Thyroid gland (tissue), 4 donors: ENCODE measurements at regions not wholly inside any gene's neighbourhood (a gene's known extent, or its start where the extent isn't known, plus 50 kb on each side); places are given as distances from the start of the nearest gene placed in this dataset.

ENCODE experiments used
- DNase-seq, 2 donors: peaks; one replicate each; pipeline ENCODE4 v3.0.0-alpha.2; 2019
- H3K27ac ChIP-seq, 3 donors: fragments of 200-600 bp; sonication (generic); 1 replicate in 2 of 3; 2 replicates in 1 of 3; pipeline ENCODE4 v1.5.1; 2016 to 2019; ENCODE audit warnings: mild to moderate bottlenecking in 1 of 3, moderate library complexity in 1 of 3
- H3K27me3 ChIP-seq: fragments of 200-600 bp; sonication (generic); one replicate; pipeline ENCODE4 v1.5.1; 2019
- H3K36me3 ChIP-seq, 2 donors: fragments of 200-600 bp; sonication (generic); one replicate each; pipeline ENCODE4 v1.5.1; 2016 to 2019
- H3K4me1 ChIP-seq, 2 donors: fragments of 200-600 bp; sonication (generic); one replicate each; pipeline ENCODE4 v1.5.1; 2017 to 2019
- H3K4me3 ChIP-seq, 3 donors: fragments of 200-600 bp; sonication (generic); replicated peaks in 1 of 3; 1 replicate in 2 of 3; 2 replicates in 1 of 3; pipeline ENCODE4 v1.5.1; 2016; ENCODE audit warnings: mild to moderate bottlenecking in 1 of 3
- H3K9me3 ChIP-seq: fragments of 200-600 bp; sonication (generic); one replicate; pipeline ENCODE4 v1.5.1; 2017
- POLR2A ChIP-seq, 2 donors: fragments of 450-650 bp; IDR thresholded peaks; one replicate each; pipeline ENCODE4 v1.6.1; 2017; ENCODE audit warnings: antibody characterized with exemption in 2 of 2, mild to moderate bottlenecking in 2 of 2, moderate library complexity in 1 of 2
- WGBS, 2 donors: methylation state at CpG; one replicate each; pipeline ENCODE4 v1.1.5; 2017; 5-methylcytosine and 5-hydroxymethylcytosine counted together
- intact Hi-C: fragments of 100-400 bp; cut with DNase I; formaldehyde crosslinking; loops from one replicate; pipeline ENCODE4 v1.15.1; 2023
- TF ChIP-seq, protein P1 (sequence below), 6 experiments: fragments of 200-600 bp in 3 of 6; fragments of 450-650 bp in 3 of 6; sonication (generic) in 3 of 6; IDR thresholded peaks; one replicate each; pipeline ENCODE4 v1.5.1; 2016 to 2019; ENCODE audit warnings: antibody characterized with exemption in 6 of 6, mild to moderate bottlenecking in 2 of 6, inconsistent platforms in 1 of 6, moderate library complexity in 1 of 6

- TF ChIP-seq, protein P1, sequence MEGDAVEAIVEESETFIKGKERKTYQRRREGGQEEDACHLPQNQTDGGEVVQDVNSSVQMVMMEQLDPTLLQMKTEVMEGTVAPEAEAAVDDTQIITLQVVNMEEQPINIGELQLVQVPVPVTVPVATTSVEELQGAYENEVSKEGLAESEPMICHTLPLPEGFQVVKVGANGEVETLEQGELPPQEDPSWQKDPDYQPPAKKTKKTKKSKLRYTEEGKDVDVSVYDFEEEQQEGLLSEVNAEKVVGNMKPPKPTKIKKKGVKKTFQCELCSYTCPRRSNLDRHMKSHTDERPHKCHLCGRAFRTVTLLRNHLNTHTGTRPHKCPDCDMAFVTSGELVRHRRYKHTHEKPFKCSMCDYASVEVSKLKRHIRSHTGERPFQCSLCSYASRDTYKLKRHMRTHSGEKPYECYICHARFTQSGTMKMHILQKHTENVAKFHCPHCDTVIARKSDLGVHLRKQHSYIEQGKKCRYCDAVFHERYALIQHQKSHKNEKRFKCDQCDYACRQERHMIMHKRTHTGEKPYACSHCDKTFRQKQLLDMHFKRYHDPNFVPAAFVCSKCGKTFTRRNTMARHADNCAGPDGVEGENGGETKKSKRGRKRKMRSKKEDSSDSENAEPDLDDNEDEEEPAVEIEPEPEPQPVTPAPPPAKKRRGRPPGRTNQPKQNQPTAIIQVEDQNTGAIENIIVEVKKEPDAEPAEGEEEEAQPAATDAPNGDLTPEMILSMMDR (IDR thresholded peaks at IDR 0.05): no peak
- no peak for TF ChIP-seq POLR2A (IDR thresholded peaks at IDR 0.05)
- Histone ChIP-seq H3K4me3 (no peak overlapping the region), H3K36me3 (no peaks in the 10 kb centered on the region), H3K27ac (no peak overlapping the region), H3K27me3 (no peaks in the 10 kb centered on the region), H3K9me3 (no peaks in the 10 kb centered on the region), H3K4me1 (no peaks in the 10 kb centered on the region)
- no peak for DNase-seq
- intact Hi-C loops: no loop called here
- WGBS, 2 donors: 39 to 40% methylated on average over 2 of the region's 2 CpGs
Observed at GRCh38 chr4:138519436-138519835, 277.3 kb upstream of the SLC7A11 start.

DNA sequence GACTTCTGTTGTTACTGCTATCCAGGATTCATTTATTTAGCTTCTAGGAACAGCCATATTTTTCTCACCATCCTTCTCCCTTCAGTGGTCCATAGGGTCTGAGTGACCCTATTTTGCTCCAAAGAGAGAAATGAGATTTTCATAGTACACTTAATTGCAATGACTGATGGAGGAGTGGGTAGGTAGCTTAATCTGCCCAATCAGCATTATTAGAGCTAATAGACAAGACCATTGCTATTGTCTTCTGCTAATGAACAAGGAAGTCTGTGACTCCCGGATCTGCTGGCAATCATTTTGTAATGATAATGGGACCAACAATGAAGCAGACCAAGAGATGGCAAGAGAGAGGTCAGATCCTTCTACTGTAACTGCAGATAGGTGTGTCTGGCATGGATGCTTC is 271.4 kb upstream of the SLC7A11 start:
- Histone ChIP-seq H3K27me3 (no peaks in the 10 kb centered on the region), H3K4me3 (no peak overlapping the region), H3K36me3 (no peaks in the 10 kb centered on the region), H3K27ac (no peak overlapping the region), H3K4me1 (no peaks in the 10 kb centered on the region), H3K9me3 (no peaks in the 10 kb centered on the region)
- no peak for DNase-seq
- intact Hi-C loops: no loop called here
- WGBS, 2 donors: 71 to 100% methylated on average over 1 of the region's 1 CpG
- TF ChIP-seq POLR2A (IDR thresholded peaks at IDR 0.05): no peak
- TF ChIP-seq, protein P1 (IDR thresholded peaks at IDR 0.05): no peak

- TF ChIP-seq, protein P1 (IDR thresholded peaks at IDR 0.05): no peak
- no peak for TF ChIP-seq POLR2A (IDR thresholded peaks at IDR 0.05)
- no peaks in the 10 kb centered on the region for H3K27me3 ChIP-seq
- intact Hi-C loops: no loop called here
- H3K36me3 ChIP-seq: no peaks in the 10 kb centered on the region
- H3K4me3 ChIP-seq: no peak overlapping the region
- no peak for DNase-seq
- no peak overlapping the region for H3K27ac ChIP-seq
- no peaks in the 10 kb centered on the region for H3K9me3 ChIP-seq
- H3K4me1 ChIP-seq: no peaks in the 10 kb centered on the region
Observed at GRCh38 chr4:138512756-138513155, 270.6 kb upstream of the SLC7A11 start.

DNA sequence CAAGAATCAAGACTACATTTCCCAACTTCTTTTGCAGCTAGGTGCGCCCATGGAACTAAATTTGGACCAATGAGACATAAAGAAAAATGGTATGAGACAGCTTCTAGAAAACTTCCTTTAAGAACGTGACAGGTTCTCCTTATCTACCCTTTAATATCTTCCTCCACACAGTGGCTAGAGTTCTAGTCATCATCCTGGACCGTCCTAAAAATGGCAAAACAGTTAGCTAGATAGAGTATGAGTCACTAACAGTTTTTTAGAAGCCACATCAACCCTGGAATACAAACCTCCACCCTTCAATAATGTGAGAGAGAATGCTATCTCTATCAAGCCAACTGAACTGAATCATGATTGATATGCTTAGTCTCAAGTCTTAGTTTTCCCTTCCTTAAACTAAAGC is 267.9 kb upstream of the SLC7A11 start:
- no peak for TF ChIP-seq POLR2A (IDR thresholded peaks at IDR 0.05)
- TF ChIP-seq, protein P1 (IDR thresholded peaks at IDR 0.05): no peak
- intact Hi-C loops: no loop called here
- no peaks in the 10 kb centered on the region for H3K4me1 ChIP-seq
- no peaks in the 10 kb centered on the region for H3K36me3 ChIP-seq
- H3K27me3 ChIP-seq: no peaks in the 10 kb centered on the region
- DNase-seq: no peak
- no peak overlapping the region for H3K27ac ChIP-seq
- no peak overlapping the region for H3K4me3 ChIP-seq
- WGBS, 2 donors: 64 to 73% methylated on average over 3 of the region's 3 CpGs
- H3K9me3 ChIP-seq: no peaks in the 10 kb centered on the region

DNA sequence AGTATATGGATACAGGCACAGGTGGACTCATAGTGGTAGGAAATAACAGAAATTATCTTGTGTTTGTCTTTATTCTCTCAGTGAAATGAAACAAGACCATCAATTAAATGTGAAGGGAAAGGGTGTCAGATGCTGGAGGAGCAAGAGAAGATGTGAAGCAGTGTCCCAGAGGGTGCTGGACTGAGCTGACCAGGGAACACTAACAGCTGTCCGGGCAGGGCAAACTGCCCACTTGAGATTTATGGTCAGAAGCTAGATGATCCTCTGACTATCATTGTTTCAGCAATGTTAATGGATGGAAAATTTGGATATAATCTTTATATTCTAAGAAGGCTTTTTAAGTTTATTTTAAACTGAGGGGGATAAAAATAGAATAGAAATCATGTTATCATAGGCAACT is 267.2 kb upstream of the SLC7A11 start:
- Histone ChIP-seq H3K27ac (no peak overlapping the region), H3K27me3 (no peaks in the 10 kb centered on the region), H3K9me3 (no peaks in the 10 kb centered on the region), H3K36me3 (no peaks in the 10 kb centered on the region), H3K4me3 (no peak overlapping the region), H3K4me1 (no peaks in the 10 kb centered on the region)
- TF ChIP-seq, protein P1 (IDR thresholded peaks at IDR 0.05): no peak
- no peak for TF ChIP-seq POLR2A (IDR thresholded peaks at IDR 0.05)
- no peak for DNase-seq
- intact Hi-C loops: no loop called here
- 42 to 44% methylated on average over 1 of the region's 1 CpG for WGBS, 2 donors
